Limb (tissue), 2 donors: ENCODE measurements at regions not wholly inside any gene's neighbourhood (a gene's known extent, or its start where the extent isn't known, plus 50 kb on each side); places are given as distances from the start of the nearest gene placed in this dataset.
A peak's percentile ranks its signal among the peaks of the same experiment; 100 is the strongest.

Source experiments
- DNase-seq, 2 donors: peaks; one replicate each; pipeline ENCODE4 v3.0.0-alpha.2; 2016; ENCODE audit errors: extremely low spot score in 2 of 2

- DNase-seq: no peak
Measured at GRCh38 chr14:97417331-97417730, 620.1 kb downstream of the VRK1 start.

GRCh38 chr14:97420211-97420610 lies 623.0 kb downstream of the VRK1 start:
- no peak for DNase-seq

DNA sequence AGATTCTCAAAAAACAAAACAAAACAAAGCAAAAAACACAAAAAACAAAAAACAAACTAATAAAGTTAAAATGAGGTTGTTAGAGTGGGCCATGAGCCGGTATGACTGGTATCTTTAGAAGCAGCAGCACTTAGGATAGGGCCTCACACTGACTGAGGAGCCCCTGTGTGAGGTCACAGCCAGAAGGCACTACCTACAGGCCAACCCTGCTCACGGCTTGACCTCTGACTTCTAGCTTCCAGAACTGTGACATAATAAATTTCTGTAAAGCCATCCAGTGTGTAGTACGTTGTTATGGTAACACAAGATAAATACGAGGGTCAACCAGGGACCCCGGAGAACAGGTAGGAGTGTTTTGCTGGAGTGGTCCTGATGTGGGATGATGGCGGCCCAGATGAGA lies 629.6 kb downstream of the VRK1 start:
- no peak for DNase-seq

DNA sequence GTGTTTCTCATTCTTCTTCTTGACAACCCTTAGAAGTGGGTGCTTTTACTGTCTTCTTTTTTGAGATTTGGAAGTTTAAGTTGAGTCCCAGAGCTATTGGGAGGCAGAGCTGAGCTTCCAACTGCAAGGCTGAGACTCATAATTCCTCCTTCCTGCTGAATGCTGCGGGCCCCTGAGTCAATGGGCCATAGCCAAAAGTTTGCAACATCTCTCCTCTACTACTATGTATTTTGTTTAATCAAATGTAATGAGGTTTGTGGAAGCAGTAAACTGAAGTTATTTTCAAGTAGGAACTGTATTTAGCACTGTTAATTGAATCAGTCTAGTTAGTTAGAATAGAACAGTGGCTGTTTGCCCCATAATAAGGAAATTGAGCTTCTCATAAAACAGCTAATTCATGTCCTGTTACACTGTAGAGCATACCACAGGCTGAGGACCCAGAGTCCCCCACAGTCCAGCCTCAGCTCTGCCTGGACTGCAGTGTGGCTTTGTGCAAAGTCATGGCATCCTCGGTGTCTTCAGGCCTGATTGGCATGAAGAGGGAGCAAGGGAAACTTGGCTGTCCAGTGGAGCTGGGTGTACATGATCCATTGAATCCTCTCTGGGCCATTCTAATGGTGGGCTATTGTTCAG lies 631.7 kb downstream of the VRK1 start:
- no peak for DNase-seq

DNA sequence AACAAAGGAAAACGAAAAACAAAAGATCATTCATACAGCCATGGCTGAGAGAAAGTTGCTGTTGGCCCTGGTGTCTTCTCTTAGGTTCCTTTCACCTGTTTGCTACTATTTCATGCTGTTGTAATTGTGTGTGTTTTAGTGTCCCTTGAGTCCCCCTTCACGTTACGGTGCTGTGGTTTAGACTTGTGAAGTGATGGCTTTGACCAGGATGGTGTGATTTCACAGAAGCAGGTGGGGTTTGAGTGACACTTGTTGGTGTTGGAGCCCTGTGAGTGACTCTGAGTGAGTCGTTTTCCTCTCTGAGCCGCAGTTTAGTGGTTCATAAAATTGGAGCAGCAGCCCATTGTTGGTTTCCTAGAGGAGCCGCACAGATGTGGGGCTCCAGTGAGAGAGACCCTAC lies 635.4 kb downstream of the VRK1 start:
- DNase-seq: no peak

GRCh38 chr14:97441740-97442362 lies 644.7 kb downstream of the VRK1 start:
- DNase-seq: no peak

DNA sequence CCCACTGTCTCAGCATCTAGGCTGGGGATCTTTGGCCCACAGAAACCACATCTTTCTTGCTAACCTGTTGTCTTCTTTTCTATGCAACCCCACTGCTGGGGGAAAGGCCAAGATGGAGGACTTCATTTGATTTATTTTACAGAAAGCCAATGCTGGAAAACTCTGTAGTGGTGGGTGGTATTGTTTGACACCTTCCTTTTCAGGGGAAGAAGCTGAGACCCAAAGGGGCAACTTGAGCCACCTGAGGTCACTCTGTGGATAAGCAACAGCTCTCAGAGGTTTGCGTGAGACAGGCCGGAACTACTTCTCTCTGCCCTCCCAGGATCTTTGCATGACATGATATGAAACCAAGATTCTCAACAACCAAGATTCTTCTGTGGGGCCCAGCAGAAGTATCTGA lies 645.2 kb downstream of the VRK1 start:
- DNase-seq: no peak

- DNase-seq: no peak
Measured at GRCh38 chr14:97443412-97443811, 646.2 kb downstream of the VRK1 start.

DNA sequence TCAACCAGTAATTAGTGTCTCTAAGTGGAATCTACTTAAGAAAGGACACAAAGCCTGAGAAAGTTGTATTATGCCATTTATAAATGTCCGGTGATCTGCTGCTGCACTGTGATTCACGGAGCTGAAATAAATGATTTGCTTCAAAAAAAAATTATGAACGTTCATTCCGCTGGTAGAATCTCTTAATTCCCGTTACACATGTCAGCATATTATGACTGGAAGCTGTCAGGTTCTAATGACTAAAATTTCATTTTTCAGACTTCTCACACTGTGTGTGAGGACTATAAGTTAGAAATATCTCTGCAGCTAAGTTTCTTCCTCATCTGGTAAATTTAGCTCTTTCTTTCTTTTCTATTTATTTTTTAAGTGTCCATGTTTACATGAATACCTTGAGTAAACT lies 647.1 kb downstream of the VRK1 start:
- no peak for DNase-seq

DNA sequence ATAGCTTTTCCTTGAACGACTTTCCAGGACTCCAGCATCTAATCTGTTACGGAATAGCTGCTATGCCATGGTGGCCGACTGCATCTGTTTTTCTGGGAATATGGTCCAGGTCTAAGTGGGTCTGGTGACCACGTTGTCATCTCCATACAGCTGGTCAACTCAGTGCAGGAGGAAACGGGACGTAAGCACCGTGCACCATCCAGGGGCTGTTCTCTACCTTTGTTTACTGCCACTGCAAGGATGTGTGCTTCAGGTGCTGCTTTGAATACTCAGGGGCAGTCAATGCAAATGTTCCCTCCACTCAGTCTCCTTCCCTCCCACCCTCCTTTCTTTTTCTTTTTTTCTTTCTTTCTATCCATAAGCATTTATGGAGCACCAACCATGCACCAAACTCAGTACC lies 648.2 kb downstream of the VRK1 start:
- DNase-seq: no peak

DNA sequence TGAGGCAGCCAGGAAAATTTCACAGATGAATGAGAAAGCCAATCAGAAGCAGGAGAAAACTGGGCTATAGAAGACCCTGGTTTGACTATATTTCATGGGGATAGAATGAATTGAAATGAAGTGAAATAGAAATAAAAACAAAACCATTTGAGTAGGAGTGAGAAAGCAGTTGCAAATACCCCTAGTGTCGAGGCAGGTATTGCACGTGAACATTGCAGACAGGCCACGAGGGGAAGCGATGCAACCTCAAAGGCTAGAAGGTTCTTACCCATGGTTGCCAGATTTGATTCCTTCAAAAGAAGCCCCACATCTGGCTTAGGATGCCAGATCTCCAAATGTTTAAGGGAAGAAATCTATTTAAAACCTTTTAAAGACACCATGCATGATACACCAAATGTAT lies 648.9 kb downstream of the VRK1 start:
- no peak for DNase-seq

DNA sequence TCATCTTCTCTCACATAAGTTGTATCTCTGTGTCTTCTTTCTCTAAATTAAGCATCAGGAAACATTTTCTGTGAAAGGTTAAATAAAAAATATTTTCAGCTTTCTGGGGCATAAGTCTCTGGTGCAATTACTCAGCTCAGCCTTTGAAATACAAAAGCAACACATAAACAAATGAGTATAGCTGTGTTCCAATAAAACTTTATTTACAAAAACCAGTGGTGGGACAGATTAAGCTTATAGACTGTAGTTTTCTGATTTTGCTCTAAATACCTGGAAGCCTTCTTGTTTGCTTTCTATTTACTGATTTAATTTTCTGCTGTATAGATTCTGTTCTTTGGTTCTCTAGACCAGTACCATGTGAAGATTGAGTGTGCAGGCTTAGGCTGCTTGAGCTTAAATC lies 655.1 kb downstream of the VRK1 start:
- no peak for DNase-seq

- no peak for DNase-seq
Measured at GRCh38 chr14:97453991-97454390, 656.8 kb downstream of the VRK1 start.

DNA sequence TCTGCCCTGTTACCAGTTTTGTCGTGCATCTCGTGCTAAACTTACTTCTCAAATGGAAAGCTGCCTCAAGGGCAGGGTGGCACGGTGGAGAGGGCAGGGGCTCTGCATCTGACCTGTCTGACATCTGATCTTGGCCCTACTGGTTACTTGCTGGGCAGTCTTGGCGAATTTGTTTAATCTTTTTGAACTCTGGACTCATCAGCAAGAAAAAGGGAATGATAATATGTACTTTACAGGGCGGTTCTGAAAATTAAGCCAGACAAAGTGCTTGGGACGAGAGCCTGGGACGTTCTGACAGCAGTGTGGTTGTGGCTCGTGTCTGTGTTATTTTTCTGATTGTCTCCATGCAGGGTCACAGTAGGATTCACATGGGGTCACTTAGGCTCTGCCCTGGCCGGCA lies 659.3 kb downstream of the VRK1 start:
- DNase-seq: no peak

GRCh38 chr14:97456958-97457357 lies 659.8 kb downstream of the VRK1 start:
- no peak for DNase-seq

GRCh38 chr14:97457575-97458085 lies 660.4 kb downstream of the VRK1 start:
- DNase-seq: no peak

DNA sequence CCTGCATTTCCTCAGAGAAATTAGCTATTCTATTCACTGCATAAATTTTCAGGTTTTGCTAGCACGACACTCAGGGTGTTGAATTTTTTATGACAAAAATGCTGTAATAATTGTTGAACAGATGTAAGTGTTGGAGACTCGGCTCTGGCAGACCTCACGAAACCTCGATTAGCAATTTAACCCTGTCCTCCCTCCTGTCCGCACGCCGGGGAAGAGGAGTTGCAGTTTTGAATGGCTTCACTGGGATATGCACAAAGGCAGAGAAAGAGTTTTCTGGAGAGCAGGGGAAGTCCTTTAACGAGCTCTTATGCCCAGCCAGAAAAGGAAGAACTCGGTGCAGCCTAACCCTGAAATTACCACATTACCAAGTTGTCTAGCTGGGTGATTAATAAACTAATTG lies 661.1 kb downstream of the VRK1 start:
- DNase-seq: no peak

- peak; percentile 13 to 54 for DNase-seq
Measured at GRCh38 chr14:97458661-97459579, 661.7 kb downstream of the VRK1 start.

- DNase-seq: no peak
Measured at GRCh38 chr14:97462081-97462480, 664.9 kb downstream of the VRK1 start.

DNA sequence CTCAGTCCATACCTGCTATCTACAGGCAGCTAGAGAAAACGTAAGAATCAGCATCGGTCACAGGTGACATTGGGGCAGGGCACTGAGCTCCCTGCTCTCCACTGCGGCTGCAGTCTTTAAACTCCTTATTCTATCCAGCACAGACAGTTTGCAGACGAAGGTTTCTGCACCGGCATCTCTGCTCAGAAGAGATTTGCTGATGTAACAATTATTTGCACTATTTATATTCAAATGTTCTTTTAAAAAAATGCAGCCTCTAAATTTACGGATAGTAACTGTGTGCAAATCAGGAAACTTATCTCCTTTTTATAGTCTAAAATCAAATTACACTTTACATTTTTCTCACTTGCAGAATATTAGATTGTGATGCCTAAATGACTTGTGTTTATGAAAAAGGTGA lies 671.0 kb downstream of the VRK1 start:
- no peak for DNase-seq

GRCh38 chr14:97477353-97477752 lies 680.2 kb downstream of the VRK1 start:
- DNase-seq: no peak

- DNase-seq: peak in 1 of 2 donors; percentile 9
Measured at GRCh38 chr14:97485201-97485600, 688.0 kb downstream of the VRK1 start.
